ENCODE measurements at regions not wholly inside any gene's neighbourhood (a gene's known extent, or its start where the extent isn't known, plus 50 kb on each side); places are given as distances from the start of the nearest gene placed in this dataset.

GRCh38 chr9:109641372-109641659 is 138.7 kb upstream of the PALM2AKAP2 start:
- TF ChIP-seq POLR2AphosphoS5 (IDR thresholded peaks at IDR 0.05; ENCODE audit: borderline replicate concordance, low read depth, low read length), result no peak
- no peak for TF ChIP-seq FOXP2 (optimal IDR thresholded peaks at IDR 0.05; ENCODE audit: control extremely low read depth, extremely low read length, insufficient read depth)
- TF ChIP-seq EZH2 (IDR thresholded peaks at IDR 0.05), result no peak

Data from SK-N-MC (cell line).